ENCODE measurements at regions not wholly inside any gene's neighbourhood (a gene's known extent, or its start where the extent isn't known, plus 50 kb on each side); places are given as distances from the start of the nearest gene placed in this dataset.

DNA sequence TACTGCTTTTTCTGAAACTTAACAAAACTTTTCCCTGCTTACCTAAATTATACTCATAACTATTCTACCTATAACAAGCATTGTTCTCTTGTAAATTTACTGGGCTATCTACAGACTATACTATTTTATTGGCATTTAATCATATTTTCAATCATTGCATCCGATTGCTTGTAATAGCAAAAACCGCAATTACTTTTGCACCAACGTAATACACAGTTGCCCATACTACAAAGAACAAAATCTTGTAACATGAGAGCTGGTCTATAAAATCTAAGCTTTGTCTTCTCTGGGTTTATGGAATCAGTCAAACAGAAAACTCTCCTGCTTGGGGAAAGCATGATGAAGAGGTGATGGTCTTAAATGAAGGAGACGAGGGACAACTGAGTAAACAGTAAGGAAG is 463.4 kb upstream of the ST6GAL2 start:
- H3K4me1 ChIP-seq (ENCODE audit: insufficient read depth, low read length, poor library complexity, severe bottlenecking): no peaks in the 10 kb centered on the region
- no peak overlapping the region for H3K4me3 ChIP-seq (ENCODE audit: low read depth, low read length, poor library complexity, severe bottlenecking)
- TF ChIP-seq CTCF (conservative IDR thresholded peaks at IDR 0.05; ENCODE audit: low read depth, low read length) (no peak), EZH2 (IDR thresholded peaks at IDR 0.05; ENCODE audit: borderline replicate concordance, low read depth, low read length, poor library complexity, severe bottlenecking) (no peak)
- BruUV-seq (replicated peaks): no TSS peak
- DNase-seq (ENCODE audit: low spot score): no peak
- POLR2A ChIA-PET (ENCODE audit: low non-redundant PET): no interaction called here
- CTCF ChIA-PET: no interaction called here
- intact Hi-C loops (cut with micrococcal nuclease; ENCODE audit: unreplicated experiment): no loop called here
- H3K27ac ChIP-seq (ENCODE audit: low read depth, low read length, poor library complexity, severe bottlenecking): no peak overlapping the region
- peaks cover 17% of the 10 kb centered on the region for H3K9me3 ChIP-seq (ENCODE audit: low read depth, low read length, poor library complexity, severe bottlenecking)
- no peaks in the 10 kb centered on the region for H3K27me3 ChIP-seq (replicated peaks; ENCODE audit: insufficient read depth, low read depth, low read length, poor library complexity)
- H3K36me3 ChIP-seq (ENCODE audit: insufficient read depth, low read length, poor library complexity, severe bottlenecking): no peaks in the 10 kb centered on the region

DNA sequence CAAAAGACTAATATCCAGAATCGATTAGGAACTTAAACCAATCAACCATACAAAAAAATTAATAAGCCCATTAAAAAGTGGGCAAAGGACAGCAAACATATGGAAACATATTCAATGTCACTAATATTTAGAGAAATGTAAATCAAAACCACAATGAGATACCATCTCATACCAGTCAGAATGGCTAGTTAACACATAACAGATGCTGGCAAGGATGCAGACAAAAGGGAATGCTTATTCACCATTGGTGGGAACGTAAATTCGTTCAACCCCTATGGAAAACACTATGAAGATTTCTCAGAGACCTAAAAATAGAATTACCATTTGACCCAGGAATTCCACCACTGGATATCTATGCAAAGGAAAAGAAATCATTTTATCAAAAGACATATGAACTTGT is 468.2 kb upstream of the ST6GAL2 start:
- BruUV-seq (replicated peaks): no TSS peak
- no peak for DNase-seq (ENCODE audit: low spot score)
- Histone ChIP-seq H3K27ac (ENCODE audit: low read depth, low read length, poor library complexity, severe bottlenecking) (no peak overlapping the region), H3K4me1 (ENCODE audit: insufficient read depth, low read length, poor library complexity, severe bottlenecking) (no peaks in the 10 kb centered on the region), H3K4me3 (ENCODE audit: low read depth, low read length, poor library complexity, severe bottlenecking) (no peak overlapping the region), H3K27me3 (replicated peaks; ENCODE audit: insufficient read depth, low read depth, low read length, poor library complexity) (no peaks in the 10 kb centered on the region), H3K36me3 (ENCODE audit: insufficient read depth, low read length, poor library complexity, severe bottlenecking) (no peaks in the 10 kb centered on the region), H3K9me3 (ENCODE audit: low read depth, low read length, poor library complexity, severe bottlenecking) (peaks cover 18% of the 10 kb centered on the region)
- TF ChIP-seq CTCF (conservative IDR thresholded peaks at IDR 0.05; ENCODE audit: low read depth, low read length) (no peak), EZH2 (IDR thresholded peaks at IDR 0.05; ENCODE audit: borderline replicate concordance, low read depth, low read length, poor library complexity, severe bottlenecking) (no peak)
- POLR2A ChIA-PET (ENCODE audit: low non-redundant PET): no interaction called here
- intact Hi-C loops (cut with micrococcal nuclease; ENCODE audit: unreplicated experiment): no loop called here
- CTCF ChIA-PET: no interaction called here

- no peak for DNase-seq (ENCODE audit: low spot score)
- no peak overlapping the region for H3K27ac ChIP-seq (ENCODE audit: low read depth, low read length, poor library complexity, severe bottlenecking)
- no TSS peak for BruUV-seq (replicated peaks)
- no peak overlapping the region for H3K4me3 ChIP-seq (ENCODE audit: low read depth, low read length, poor library complexity, severe bottlenecking)
- intact Hi-C loops (cut with micrococcal nuclease; ENCODE audit: unreplicated experiment): no loop called here
- ChIA-PET CTCF (no interaction called here), POLR2A (ENCODE audit: low non-redundant PET) (no interaction called here)
- TF ChIP-seq EZH2 (IDR thresholded peaks at IDR 0.05; ENCODE audit: borderline replicate concordance, low read depth, low read length, poor library complexity, severe bottlenecking) (no peak), CTCF (conservative IDR thresholded peaks at IDR 0.05; ENCODE audit: low read depth, low read length) (no peak)
- no peaks in the 10 kb centered on the region for H3K4me1 ChIP-seq (ENCODE audit: insufficient read depth, low read length, poor library complexity, severe bottlenecking)
- H3K27me3 ChIP-seq (replicated peaks; ENCODE audit: insufficient read depth, low read depth, low read length, poor library complexity): no peaks in the 10 kb centered on the region
- H3K36me3 ChIP-seq (ENCODE audit: insufficient read depth, low read length, poor library complexity, severe bottlenecking): no peaks in the 10 kb centered on the region
- peaks cover 7% of the 10 kb centered on the region for H3K9me3 ChIP-seq (ENCODE audit: low read depth, low read length, poor library complexity, severe bottlenecking)
Measured at GRCh38 chr2:107358362-107358761, 468.3 kb upstream of the RGPD4 start.

All from A673 (cell line).